ENCODE measurements at regions not wholly inside any gene's neighbourhood (a gene's known extent, or its start where the extent isn't known, plus 50 kb on each side); places are given as distances from the start of the nearest gene placed in this dataset.
"Not testable (repeated sequence)": the region's sequence is repeated elsewhere in the genome, so short reads cannot be mapped to it uniquely, and the experiment has no call there.

DNA sequence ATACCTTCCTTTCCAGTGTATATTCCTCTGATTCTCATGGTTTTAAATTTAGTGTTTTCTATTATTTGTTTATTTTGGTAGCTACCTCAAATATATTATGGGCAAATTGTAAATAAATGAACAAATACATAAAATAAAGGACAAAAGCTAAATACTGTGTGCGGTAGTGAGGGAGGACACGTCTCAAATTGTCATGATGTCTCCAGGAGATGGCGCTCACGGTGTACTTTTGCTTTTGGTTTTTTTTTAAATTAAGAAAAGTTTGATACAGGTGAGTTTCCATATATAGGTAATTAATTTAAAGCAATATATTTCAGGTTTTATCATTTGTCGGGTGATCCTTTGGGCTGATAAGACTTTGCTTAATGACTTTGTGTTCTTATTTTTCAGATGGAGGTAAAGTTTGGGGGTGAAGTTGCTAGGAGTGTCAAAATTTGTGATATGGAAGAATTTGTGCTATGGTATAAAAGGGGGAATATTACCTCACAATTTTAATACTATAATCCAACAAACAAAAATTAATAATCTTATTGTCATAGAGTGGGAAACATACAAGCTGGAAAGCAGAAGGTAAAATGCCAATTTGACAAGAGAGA lies 68.4 kb upstream of the TMEM229A start:
- no peak for DNase-seq

DNA sequence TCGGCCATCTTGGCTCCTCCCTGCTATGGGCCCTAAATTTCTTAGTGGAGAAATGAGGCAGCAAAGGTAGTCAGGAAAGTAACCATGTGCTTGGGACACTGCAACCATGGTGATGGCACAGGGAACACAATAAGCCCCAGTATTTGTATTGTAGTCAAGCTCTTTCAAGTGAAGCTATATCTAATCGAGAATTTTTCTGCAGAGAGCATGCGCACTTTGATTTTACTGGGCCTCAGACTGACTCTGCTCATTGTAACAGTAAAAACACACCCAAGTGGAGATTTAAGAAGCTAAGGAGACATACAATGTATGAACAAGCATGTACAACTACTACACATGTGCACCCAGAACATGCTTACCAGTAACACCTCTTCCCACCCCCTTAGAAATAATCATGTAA lies 67.3 kb upstream of the TMEM229A start:
- DNase-seq: no peak

DNA sequence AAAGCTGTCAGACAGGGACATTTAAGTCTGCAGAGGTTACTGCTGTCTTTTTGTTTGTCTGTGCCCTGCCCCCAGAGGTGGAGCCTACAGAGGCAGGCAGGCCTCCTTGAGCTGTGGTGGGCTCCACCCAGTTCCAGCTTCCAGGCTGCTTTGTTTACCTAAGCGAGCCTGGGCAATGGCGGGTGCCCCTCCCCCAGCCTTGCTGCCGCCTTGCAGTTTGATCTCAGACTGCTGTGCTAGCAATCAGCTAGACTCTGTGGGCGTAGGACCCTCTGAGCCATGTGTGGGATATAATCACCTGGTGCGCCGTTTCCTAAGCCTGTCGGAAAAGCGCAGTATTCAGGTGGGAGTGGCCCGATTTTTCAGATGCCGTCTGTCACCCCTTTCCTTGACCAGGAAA lies 66.7 kb upstream of the TMEM229A start:
- DNase-seq: not testable (repeated sequence)

DNA sequence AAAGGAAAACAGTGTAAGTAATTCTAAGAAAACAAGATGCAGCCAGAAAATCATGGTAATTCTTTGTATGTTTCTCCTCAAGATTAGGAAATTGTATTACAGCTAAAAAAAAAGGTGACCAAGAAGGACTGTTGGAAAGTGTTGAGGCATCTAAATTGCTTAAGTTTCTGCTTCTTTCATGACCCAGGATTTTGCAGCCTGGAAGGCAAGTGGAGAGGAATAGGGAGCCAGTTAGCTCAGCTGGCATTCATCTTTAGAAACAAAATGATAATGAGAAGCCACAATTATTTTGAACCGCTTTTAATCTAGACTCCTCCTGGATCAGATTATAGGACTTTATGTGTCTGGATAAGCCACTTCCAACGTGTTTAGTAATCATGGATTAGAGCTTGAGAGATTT lies 56.8 kb upstream of the TMEM229A start:
- DNase-seq: peak; percentile 3

DNA sequence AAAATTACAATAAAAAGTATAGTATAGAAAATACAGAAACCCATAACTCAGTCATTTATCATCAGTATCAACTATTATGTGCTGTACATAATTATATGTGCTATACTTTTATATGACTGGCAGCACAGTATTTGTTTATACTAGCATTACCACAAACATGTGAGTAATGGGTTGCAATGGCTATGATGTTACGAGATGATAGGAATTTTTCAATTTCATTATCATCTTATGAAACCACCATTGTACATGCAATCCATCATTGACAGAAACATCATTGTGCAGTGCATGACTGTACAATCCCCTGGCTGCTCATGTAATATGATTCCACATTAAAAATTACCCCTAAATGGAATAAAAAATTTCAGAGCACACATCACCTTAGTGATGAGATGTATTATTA lies 55.7 kb upstream of the TMEM229A start:
- peak; percentile 74 for DNase-seq

DNA sequence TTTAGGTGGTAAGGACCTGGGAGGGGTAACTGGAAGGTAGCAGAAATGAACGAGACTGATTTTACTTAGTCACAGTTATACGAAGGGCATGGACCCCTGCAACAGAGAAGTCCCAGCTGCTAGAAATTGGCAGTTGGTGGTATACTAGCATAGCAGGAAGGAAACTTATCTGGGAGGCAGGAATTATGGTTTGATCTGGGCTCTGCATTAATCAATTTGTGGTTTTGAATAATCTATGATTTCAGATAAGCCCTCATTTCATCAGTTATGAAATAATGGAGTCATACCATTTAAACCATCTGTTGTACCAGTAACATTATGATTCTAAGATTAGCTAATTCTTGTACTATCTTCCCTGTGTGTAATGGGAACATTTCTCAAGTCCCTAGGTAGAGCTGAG lies 54.0 kb upstream of the TMEM229A start:
- peak; percentile 9 for DNase-seq

DNA sequence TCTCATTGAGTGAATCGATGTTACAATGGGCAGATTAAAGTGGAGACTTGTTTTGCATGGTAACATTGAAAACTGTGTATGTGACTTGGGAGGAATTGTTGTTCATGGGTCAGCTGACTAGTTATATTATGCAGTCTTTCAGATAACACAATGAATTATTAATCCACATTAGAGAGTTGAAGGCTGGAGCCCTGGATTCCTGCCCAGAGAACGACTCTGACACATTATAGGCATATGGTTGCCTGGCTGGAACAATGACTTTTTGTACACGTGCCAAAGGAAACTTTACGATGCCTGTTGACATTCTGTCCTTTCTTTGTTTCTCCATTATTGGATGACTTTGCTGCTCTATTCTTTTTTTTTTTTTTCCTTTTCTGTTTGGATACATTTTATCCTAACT lies 52.3 kb upstream of the TMEM229A start:
- peak; percentile 5 for DNase-seq

DNA sequence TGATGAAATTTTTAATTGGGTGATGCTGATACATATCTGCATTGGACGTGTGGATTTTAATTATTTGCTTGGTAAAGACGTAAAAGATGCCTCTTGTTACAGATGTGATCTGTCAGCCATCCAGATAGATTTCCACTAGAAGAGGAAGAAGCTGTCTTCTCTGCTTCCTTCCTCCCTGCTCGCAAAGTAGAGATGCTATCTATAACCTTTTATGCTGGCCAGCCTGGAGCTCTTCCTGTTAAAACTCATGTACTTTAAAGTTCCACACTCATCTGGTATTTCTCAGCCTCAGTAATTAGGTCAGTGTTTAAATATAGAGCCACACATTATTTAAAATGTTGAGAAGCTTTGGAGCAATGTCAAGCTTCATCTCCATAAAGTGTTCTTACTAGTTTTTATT lies 51.2 kb upstream of the TMEM229A start:
- DNase-seq: no peak

Measured in NCI-H226 (cell line).